ENCODE measurements at regions not wholly inside any gene's neighbourhood (a gene's known extent, or its start where the extent isn't known, plus 50 kb on each side); places are given as distances from the start of the nearest gene placed in this dataset.

DNA sequence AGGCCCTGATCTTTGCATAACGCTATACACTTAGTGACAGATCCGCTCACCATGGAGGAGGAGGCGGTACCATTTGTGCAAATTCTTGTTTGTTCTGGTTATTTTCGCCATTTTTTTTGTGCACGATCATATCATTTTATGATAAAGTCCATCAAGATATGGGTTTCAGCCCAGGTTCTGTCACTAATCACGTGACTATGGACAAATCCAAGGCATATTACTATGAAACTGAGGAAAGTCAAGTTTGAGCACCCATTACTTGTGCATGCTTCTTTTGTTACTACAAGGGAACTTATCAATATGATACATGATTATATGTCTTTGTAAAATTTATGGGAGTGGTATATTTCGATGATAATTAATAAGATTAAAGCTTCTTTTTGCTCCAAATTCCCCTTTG lies 829.5 kb downstream of the ROBO2 start:
- 96% methylated on average over 6 of the region's 7 CpGs for WGBS

GRCh38 chr3:77871436-77871835 lies 831.5 kb downstream of the ROBO2 start:
- H2AFZ ChIP-seq (ENCODE audit: low read depth, low read length) = no peak overlapping the region
- H4K8ac ChIP-seq (ENCODE audit: low read length) = no peak overlapping the region
- H3K27me3 ChIP-seq (ENCODE audit: control insufficient read depth in 1 of 2, insufficient read depth in 1 of 2, low read length in 2 of 2) = no peaks in the 10 kb centered on the region
- H3K18ac ChIP-seq (ENCODE audit: low read depth in 1 of 2, low read length in 2 of 2) = no peak overlapping the region
- H3K4ac ChIP-seq (ENCODE audit: low read depth in 1 of 2, low read length in 2 of 2) = no peak overlapping the region
- no peaks in the 10 kb centered on the region for H3K4me1 ChIP-seq (ENCODE audit: control insufficient read depth, insufficient read depth, low read depth, low read length)
- no peak overlapping the region for H2BK15ac ChIP-seq (ENCODE audit: low read depth, poor library complexity, severe bottlenecking)
- H3K4me2 ChIP-seq (ENCODE audit: low read length, poor library complexity, severe bottlenecking) = no peak overlapping the region
- H4K91ac ChIP-seq (ENCODE audit: low read length) = no peak overlapping the region
- H3K27ac ChIP-seq (ENCODE audit: low read length, poor library complexity, severe bottlenecking) = no peak overlapping the region
- H3K36me3 ChIP-seq (ENCODE audit: control insufficient read depth in 1 of 2, insufficient read depth in 2 of 2, low read depth in 1 of 2, low read length in 2 of 2) = no peaks in the 10 kb centered on the region
- H2BK5ac ChIP-seq (ENCODE audit: low read depth, low read length, poor library complexity, severe bottlenecking) = no peak overlapping the region
- no peaks in the 10 kb centered on the region for H3K79me1 ChIP-seq (replicated peaks; ENCODE audit: low read length, poor library complexity, severe bottlenecking)
- DNase-seq = no peak
- H3K4me3 ChIP-seq (ENCODE audit: insufficient read depth in 1 of 2, low read depth in 1 of 2, low read length in 2 of 2) = no peak overlapping the region
- WGBS = 92% methylated on average over 1 of the region's 1 CpG
- no peak overlapping the region for H2BK120ac ChIP-seq (ENCODE audit: low read depth, low read length)
- H3K14ac ChIP-seq (ENCODE audit: low read length in 2 of 2) = no peak overlapping the region
- no peak overlapping the region for H2AK5ac ChIP-seq (ENCODE audit: low read length, severe bottlenecking)
- H3K23ac ChIP-seq (ENCODE audit: low read length in 2 of 2) = no peak overlapping the region
- no peak overlapping the region for H3K9ac ChIP-seq (ENCODE audit: low read length)
- H2BK12ac ChIP-seq (ENCODE audit: low read length in 2 of 2) = no peak overlapping the region
- H3K9me3 ChIP-seq (ENCODE audit: control insufficient read depth, low read length) = no peaks in the 10 kb centered on the region

More for the DNA sequence above, 829.5 kb downstream of the ROBO2 start:
- H3K4me3 ChIP-seq (ENCODE audit: insufficient read depth in 1 of 2, low read depth in 1 of 2, low read length in 2 of 2) = no peak overlapping the region
- no peak overlapping the region for H2BK120ac ChIP-seq (ENCODE audit: low read depth, low read length)
- H2AFZ ChIP-seq (ENCODE audit: low read depth, low read length) = no peak overlapping the region
- no peak overlapping the region for H4K91ac ChIP-seq (ENCODE audit: low read length)
- no peak for DNase-seq
- H4K8ac ChIP-seq (ENCODE audit: low read length) = no peak overlapping the region
- no peak overlapping the region for H3K4me2 ChIP-seq (ENCODE audit: low read length, poor library complexity, severe bottlenecking)
- no peaks in the 10 kb centered on the region for H3K36me3 ChIP-seq (ENCODE audit: control insufficient read depth in 1 of 2, insufficient read depth in 2 of 2, low read depth in 1 of 2, low read length in 2 of 2)
- no peaks in the 10 kb centered on the region for H3K4me1 ChIP-seq (ENCODE audit: control insufficient read depth, insufficient read depth, low read depth, low read length)
- H2BK12ac ChIP-seq (ENCODE audit: low read length in 2 of 2) = no peak overlapping the region
- H3K79me1 ChIP-seq (replicated peaks; ENCODE audit: low read length, poor library complexity, severe bottlenecking) = no peaks in the 10 kb centered on the region
- no peak overlapping the region for H3K27ac ChIP-seq (ENCODE audit: low read length, poor library complexity, severe bottlenecking)
- H3K27me3 ChIP-seq (ENCODE audit: control insufficient read depth in 1 of 2, insufficient read depth in 1 of 2, low read length in 2 of 2) = no peaks in the 10 kb centered on the region
- H3K23ac ChIP-seq (ENCODE audit: low read length in 2 of 2) = no peak overlapping the region
- H2BK5ac ChIP-seq (ENCODE audit: low read depth, low read length, poor library complexity, severe bottlenecking) = no peak overlapping the region
- no peak overlapping the region for H3K4ac ChIP-seq (ENCODE audit: low read depth in 1 of 2, low read length in 2 of 2)
- H2AK5ac ChIP-seq (ENCODE audit: low read length, severe bottlenecking) = no peak overlapping the region
- H2BK15ac ChIP-seq (ENCODE audit: low read depth, poor library complexity, severe bottlenecking) = no peak overlapping the region
- peaks cover 4% of the 10 kb centered on the region for H3K9me3 ChIP-seq (ENCODE audit: control insufficient read depth, low read length)
- H3K9ac ChIP-seq (ENCODE audit: low read length) = no peak overlapping the region
- no peak overlapping the region for H3K14ac ChIP-seq (ENCODE audit: low read length in 2 of 2)
- no peak overlapping the region for H3K18ac ChIP-seq (ENCODE audit: low read depth in 1 of 2, low read length in 2 of 2)

DNA sequence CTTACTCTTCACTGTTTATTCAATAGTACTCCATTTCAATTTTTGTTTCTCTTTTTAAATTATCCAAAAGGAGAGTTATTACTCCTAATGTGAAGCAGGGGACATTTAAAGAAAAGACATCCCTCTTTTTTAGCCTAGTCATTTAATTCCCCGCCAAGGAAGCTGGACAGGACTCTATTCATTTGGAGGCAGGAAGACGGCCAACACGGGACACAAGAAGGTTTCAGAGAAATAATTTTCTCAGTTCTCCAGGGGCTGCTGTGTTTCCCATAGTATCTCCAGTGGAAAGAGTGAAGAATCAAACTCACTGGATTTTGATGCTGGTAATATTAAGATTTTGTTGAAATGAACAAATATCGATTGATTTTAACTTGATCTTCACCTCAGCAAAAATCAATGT lies 833.7 kb downstream of the ROBO2 start:
- H3K18ac ChIP-seq (ENCODE audit: low read depth in 1 of 2, low read length in 2 of 2) = no peak overlapping the region
- no peak for DNase-seq
- H3K36me3 ChIP-seq (ENCODE audit: control insufficient read depth in 1 of 2, insufficient read depth in 2 of 2, low read depth in 1 of 2, low read length in 2 of 2) = no peaks in the 10 kb centered on the region
- H3K9me3 ChIP-seq (ENCODE audit: control insufficient read depth, low read length) = no peaks in the 10 kb centered on the region
- no peaks in the 10 kb centered on the region for H3K27me3 ChIP-seq (ENCODE audit: control insufficient read depth in 1 of 2, insufficient read depth in 1 of 2, low read length in 2 of 2)
- H2AFZ ChIP-seq (ENCODE audit: low read depth, low read length) = no peak overlapping the region
- no peak overlapping the region for H4K8ac ChIP-seq (ENCODE audit: low read length)
- no peak overlapping the region for H3K4ac ChIP-seq (ENCODE audit: low read depth in 1 of 2, low read length in 2 of 2)
- no peak overlapping the region for H3K27ac ChIP-seq (ENCODE audit: low read length, poor library complexity, severe bottlenecking)
- no peak overlapping the region for H3K14ac ChIP-seq (ENCODE audit: low read length in 2 of 2)
- no peak overlapping the region for H3K23ac ChIP-seq (ENCODE audit: low read length in 2 of 2)
- 91% methylated on average over 3 of the region's 4 CpGs for WGBS
- H3K79me1 ChIP-seq (replicated peaks; ENCODE audit: low read length, poor library complexity, severe bottlenecking) = no peaks in the 10 kb centered on the region
- no peak overlapping the region for H3K4me3 ChIP-seq (ENCODE audit: insufficient read depth in 1 of 2, low read depth in 1 of 2, low read length in 2 of 2)
- H2BK12ac ChIP-seq (ENCODE audit: low read length in 2 of 2) = no peak overlapping the region
- no peak overlapping the region for H3K9ac ChIP-seq (ENCODE audit: low read length)
- H4K91ac ChIP-seq (ENCODE audit: low read length) = no peak overlapping the region
- H2BK120ac ChIP-seq (ENCODE audit: low read depth, low read length) = no peak overlapping the region
- no peaks in the 10 kb centered on the region for H3K4me1 ChIP-seq (ENCODE audit: control insufficient read depth, insufficient read depth, low read depth, low read length)
- H3K4me2 ChIP-seq (ENCODE audit: low read length, poor library complexity, severe bottlenecking) = no peak overlapping the region
- no peak overlapping the region for H2BK15ac ChIP-seq (ENCODE audit: low read depth, poor library complexity, severe bottlenecking)
- H2BK5ac ChIP-seq (ENCODE audit: low read depth, low read length, poor library complexity, severe bottlenecking) = no peak overlapping the region
- H2AK5ac ChIP-seq (ENCODE audit: low read length, severe bottlenecking) = no peak overlapping the region

GRCh38 chr3:77885381-77885780 lies 845.5 kb downstream of the ROBO2 start:
- Histone ChIP-seq H3K27me3 (ENCODE audit: control insufficient read depth in 1 of 2, insufficient read depth in 1 of 2, low read length in 2 of 2) (no peaks in the 10 kb centered on the region), H3K9me3 (ENCODE audit: control insufficient read depth, low read length) (peaks cover 2% of the 10 kb centered on the region)
- WGBS = 78% methylated on average over 3 of the region's 3 CpGs

More at GRCh38 chr3:77885381-77885780, 845.5 kb downstream of the ROBO2 start:
- no peak overlapping the region for H2AFZ ChIP-seq (ENCODE audit: low read depth, low read length)
- H3K36me3 ChIP-seq (ENCODE audit: control insufficient read depth in 1 of 2, insufficient read depth in 2 of 2, low read depth in 1 of 2, low read length in 2 of 2) = no peaks in the 10 kb centered on the region
- no peak overlapping the region for H2BK5ac ChIP-seq (ENCODE audit: low read depth, low read length, poor library complexity, severe bottlenecking)
- H3K4ac ChIP-seq (ENCODE audit: low read depth in 1 of 2, low read length in 2 of 2) = no peak overlapping the region
- H4K91ac ChIP-seq (ENCODE audit: low read length) = no peak overlapping the region
- H3K79me1 ChIP-seq (replicated peaks; ENCODE audit: low read length, poor library complexity, severe bottlenecking) = no peaks in the 10 kb centered on the region
- no peak overlapping the region for H2AK5ac ChIP-seq (ENCODE audit: low read length, severe bottlenecking)
- no peak overlapping the region for H3K4me2 ChIP-seq (ENCODE audit: low read length, poor library complexity, severe bottlenecking)
- no peak overlapping the region for H3K27ac ChIP-seq (ENCODE audit: low read length, poor library complexity, severe bottlenecking)
- no peak overlapping the region for H3K9ac ChIP-seq (ENCODE audit: low read length)
- H2BK12ac ChIP-seq (ENCODE audit: low read length in 2 of 2) = no peak overlapping the region
- H4K8ac ChIP-seq (ENCODE audit: low read length) = no peak overlapping the region
- DNase-seq = peak; percentile 4
- no peaks in the 10 kb centered on the region for H3K4me1 ChIP-seq (ENCODE audit: control insufficient read depth, insufficient read depth, low read depth, low read length)
- no peak overlapping the region for H2BK120ac ChIP-seq (ENCODE audit: low read depth, low read length)
- no peak overlapping the region for H3K23ac ChIP-seq (ENCODE audit: low read length in 2 of 2)
- H3K14ac ChIP-seq (ENCODE audit: low read length in 2 of 2) = no peak overlapping the region
- no peak overlapping the region for H2BK15ac ChIP-seq (ENCODE audit: low read depth, poor library complexity, severe bottlenecking)
- H3K4me3 ChIP-seq (ENCODE audit: insufficient read depth in 1 of 2, low read depth in 1 of 2, low read length in 2 of 2) = no peak overlapping the region
- H3K18ac ChIP-seq (ENCODE audit: low read depth in 1 of 2, low read length in 2 of 2) = no peak overlapping the region
